ENCODE measurements at regions not wholly inside any gene's neighbourhood (a gene's known extent, or its start where the extent isn't known, plus 50 kb on each side); places are given as distances from the start of the nearest gene placed in this dataset.
"Not testable (repeated sequence)": the region's sequence is repeated elsewhere in the genome, so short reads cannot be mapped to it uniquely, and the experiment has no call there.

GRCh38 chr5:42066131-42066530, 141.1 kb downstream of the FBXO4 start:
- no peaks in the 10 kb centered on the region for H3K36me3 ChIP-seq
- no peak for TF ChIP-seq CTCF (IDR thresholded peaks at IDR 0.05; ENCODE audit: borderline replicate concordance)
- no peaks in the 10 kb centered on the region for H3K9me3 ChIP-seq (replicated peaks)
- H3K27me3 ChIP-seq (ENCODE audit: low read depth): peaks cover 4% of the 10 kb centered on the region
- intact Hi-C loops (cut with micrococcal nuclease): no loop called here
- no peak overlapping the region for H3K4me3 ChIP-seq
- DNase-seq: no peak
- H3K4me1 ChIP-seq: no peaks in the 10 kb centered on the region
- H3K27ac ChIP-seq (replicated peaks): no peak overlapping the region

GRCh38 chr5:42074353-42074752, 149.3 kb downstream of the FBXO4 start:
- no peak for DNase-seq
- Histone ChIP-seq H3K4me3 (no peak overlapping the region), H3K27me3 (ENCODE audit: low read depth) (peaks cover 11% of the 10 kb centered on the region), H3K36me3 (no peaks in the 10 kb centered on the region), H3K4me1 (no peaks in the 10 kb centered on the region), H3K9me3 (replicated peaks) (peaks cover 7% of the 10 kb centered on the region), H3K27ac (replicated peaks) (no peak overlapping the region)
- TF ChIP-seq CTCF (IDR thresholded peaks at IDR 0.05; ENCODE audit: borderline replicate concordance): no peak
- intact Hi-C loops (cut with micrococcal nuclease): no loop called here

- H3K36me3 ChIP-seq: no peaks in the 10 kb centered on the region
- intact Hi-C loops (cut with micrococcal nuclease): no loop called here
- no peaks in the 10 kb centered on the region for H3K27me3 ChIP-seq (ENCODE audit: low read depth)
- H3K4me1 ChIP-seq: no peaks in the 10 kb centered on the region
- H3K4me3 ChIP-seq: no peak overlapping the region
- TF ChIP-seq CTCF (IDR thresholded peaks at IDR 0.05; ENCODE audit: borderline replicate concordance): no peak
- DNase-seq: no peak
- no peak overlapping the region for H3K27ac ChIP-seq (replicated peaks)
- no peaks in the 10 kb centered on the region for H3K9me3 ChIP-seq (replicated peaks)
These were observed 164.6 kb downstream of the FBXO4 start for GRCh38 chr5:42089705-42090104.

GRCh38 chr5:42090162-42090561, 165.1 kb downstream of the FBXO4 start:
- Histone ChIP-seq H3K27me3 (ENCODE audit: low read depth) (no peaks in the 10 kb centered on the region), H3K36me3 (no peaks in the 10 kb centered on the region), H3K27ac (replicated peaks) (no peak overlapping the region), H3K9me3 (replicated peaks) (no peaks in the 10 kb centered on the region), H3K4me3 (no peak overlapping the region), H3K4me1 (no peaks in the 10 kb centered on the region)
- no peak for TF ChIP-seq CTCF (IDR thresholded peaks at IDR 0.05; ENCODE audit: borderline replicate concordance)
- intact Hi-C loops (cut with micrococcal nuclease): no loop called here
- no peak for DNase-seq

GRCh38 chr5:42099846-42100245, 174.8 kb downstream of the FBXO4 start:
- H3K27ac ChIP-seq (replicated peaks); DNase-seq; H3K4me1 ChIP-seq; H3K36me3 ChIP-seq; intact Hi-C loops (cut with micrococcal nuclease); H3K4me3 ChIP-seq; H3K27me3 ChIP-seq (ENCODE audit: low read depth): not testable (repeated sequence)
- H3K9me3 ChIP-seq (replicated peaks): peaks cover 12% of the 10 kb centered on the region

- peaks cover 27% of the 10 kb centered on the region for H3K9me3 ChIP-seq (replicated peaks)
- DNase-seq: no peak
- no peaks in the 10 kb centered on the region for H3K4me1 ChIP-seq
- no peak overlapping the region for H3K27ac ChIP-seq (replicated peaks)
- intact Hi-C loops (cut with micrococcal nuclease): no loop called here
- H3K27me3 ChIP-seq (ENCODE audit: low read depth): no peaks in the 10 kb centered on the region
- H3K4me3 ChIP-seq: no peak overlapping the region
- H3K36me3 ChIP-seq: no peaks in the 10 kb centered on the region
- TF ChIP-seq CTCF (IDR thresholded peaks at IDR 0.05; ENCODE audit: borderline replicate concordance): no peak
These were observed 183.4 kb downstream of the FBXO4 start for GRCh38 chr5:42108468-42108867.
